ENCODE measurements at regions not wholly inside any gene's neighbourhood (a gene's known extent, or its start where the extent isn't known, plus 50 kb on each side); places are given as distances from the start of the nearest gene placed in this dataset.

DNA sequence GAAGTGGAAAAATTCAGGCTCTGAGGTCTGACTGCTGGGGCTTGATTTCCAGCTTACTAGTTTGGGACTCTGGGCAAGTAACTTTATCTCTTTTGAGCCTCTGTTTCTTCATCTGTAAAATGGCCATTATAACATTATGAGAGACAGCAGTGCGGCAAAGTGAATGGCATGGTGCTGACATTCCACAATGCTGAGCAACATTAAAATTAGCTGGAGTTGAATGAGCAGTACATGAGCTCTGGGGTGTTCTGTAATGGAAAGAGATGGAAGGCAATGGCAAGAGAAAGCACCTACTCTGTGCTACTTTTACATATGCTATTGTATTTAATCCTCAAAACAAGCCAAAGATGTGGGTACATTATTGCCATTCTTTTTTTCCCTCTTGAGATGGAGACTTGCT is 535.7 kb upstream of the CDH11 start:
- TF ChIP-seq, protein P1, sequence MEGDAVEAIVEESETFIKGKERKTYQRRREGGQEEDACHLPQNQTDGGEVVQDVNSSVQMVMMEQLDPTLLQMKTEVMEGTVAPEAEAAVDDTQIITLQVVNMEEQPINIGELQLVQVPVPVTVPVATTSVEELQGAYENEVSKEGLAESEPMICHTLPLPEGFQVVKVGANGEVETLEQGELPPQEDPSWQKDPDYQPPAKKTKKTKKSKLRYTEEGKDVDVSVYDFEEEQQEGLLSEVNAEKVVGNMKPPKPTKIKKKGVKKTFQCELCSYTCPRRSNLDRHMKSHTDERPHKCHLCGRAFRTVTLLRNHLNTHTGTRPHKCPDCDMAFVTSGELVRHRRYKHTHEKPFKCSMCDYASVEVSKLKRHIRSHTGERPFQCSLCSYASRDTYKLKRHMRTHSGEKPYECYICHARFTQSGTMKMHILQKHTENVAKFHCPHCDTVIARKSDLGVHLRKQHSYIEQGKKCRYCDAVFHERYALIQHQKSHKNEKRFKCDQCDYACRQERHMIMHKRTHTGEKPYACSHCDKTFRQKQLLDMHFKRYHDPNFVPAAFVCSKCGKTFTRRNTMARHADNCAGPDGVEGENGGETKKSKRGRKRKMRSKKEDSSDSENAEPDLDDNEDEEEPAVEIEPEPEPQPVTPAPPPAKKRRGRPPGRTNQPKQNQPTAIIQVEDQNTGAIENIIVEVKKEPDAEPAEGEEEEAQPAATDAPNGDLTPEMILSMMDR (IDR thresholded peaks at IDR 0.05; ENCODE audit: low read depth, low read length, poor library complexity, severe bottlenecking) = no peak
- no peak for TF ChIP-seq EZH2phosphoT487 (IDR thresholded peaks at IDR 0.05; ENCODE audit: borderline replicate concordance, low read length)

Measured in DOHH2 (cell line).